ENCODE measurements at regions not wholly inside any gene's neighbourhood (a gene's known extent, or its start where the extent isn't known, plus 50 kb on each side); places are given as distances from the start of the nearest gene placed in this dataset.
A peak's percentile ranks its signal among the peaks of the same experiment; 100 is the strongest.
"Not testable (repeated sequence)": the region's sequence is repeated elsewhere in the genome, so short reads cannot be mapped to it uniquely, and the experiment has no call there.

DNA sequence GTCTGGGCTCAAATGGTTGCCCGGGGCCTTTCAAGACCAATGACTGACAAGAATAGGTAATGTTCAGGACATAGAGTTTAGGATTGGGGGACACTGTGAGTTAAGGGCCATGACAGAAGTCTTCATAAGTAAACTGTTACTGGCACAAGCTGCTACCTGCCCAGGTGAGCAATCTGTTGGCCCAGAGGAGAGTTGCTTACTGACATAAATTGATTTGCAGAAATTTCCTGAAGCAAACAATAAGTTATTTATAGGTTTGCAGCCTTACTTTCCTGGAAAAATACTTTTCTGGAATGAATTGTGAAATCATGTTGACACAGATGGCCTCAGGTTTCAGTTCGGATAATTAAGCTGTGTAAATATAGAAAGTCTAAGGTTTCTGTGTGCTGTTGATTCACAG lies 202.8 kb upstream of the C1QTNF3 start:
- not testable (repeated sequence) for H3K4me1 Mint-ChIP-seq (ENCODE audit: low read depth in 2 of 2); H3K9me3 Mint-ChIP-seq; ATAC-seq (replicated peaks); H3K27me3 Mint-ChIP-seq; H3K36me3 Mint-ChIP-seq (ENCODE audit: insufficient read depth)
- peak in 2 of 3 experiments; percentile 1 to 5 for DNase-seq
- H3K4me3 Mint-ChIP-seq: peak overlapping the region; percentile 41 to 69
- peak overlapping the region; percentile 46 to 91 for H3K27ac Mint-ChIP-seq

GRCh38 chr5:34258598-34258997 lies 215.6 kb upstream of the C1QTNF3 start:
- not testable (repeated sequence) for H3K36me3 Mint-ChIP-seq (ENCODE audit: insufficient read depth); H3K9me3 Mint-ChIP-seq

DNA sequence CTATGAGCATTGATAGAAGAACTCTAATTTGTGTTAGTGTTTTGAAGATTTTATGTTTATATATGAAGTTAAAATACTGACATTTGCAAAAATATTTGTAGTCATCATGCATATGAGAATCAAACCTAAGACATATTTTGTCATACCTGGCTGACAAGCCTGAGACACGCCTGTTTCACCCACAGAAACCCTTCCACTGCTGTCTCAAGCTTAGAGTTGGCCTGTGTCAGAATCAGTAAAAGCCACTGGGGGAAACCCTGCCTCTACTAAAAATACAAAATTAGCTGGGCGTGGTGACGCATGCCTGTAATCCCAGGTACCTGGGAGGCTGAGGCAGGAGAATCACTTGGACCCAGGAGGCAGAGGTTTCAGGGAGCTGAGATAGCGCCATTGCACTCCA lies 218.0 kb upstream of the C1QTNF3 start:
- not testable (repeated sequence) for H3K4me1 Mint-ChIP-seq (ENCODE audit: low read depth in 2 of 2); H3K36me3 Mint-ChIP-seq (ENCODE audit: insufficient read depth); H3K4me3 Mint-ChIP-seq; DNase-seq; H3K9me3 Mint-ChIP-seq; H3K27me3 Mint-ChIP-seq; H3K27ac Mint-ChIP-seq; ATAC-seq (replicated peaks)

More at GRCh38 chr5:34258598-34258997, 215.6 kb upstream of the C1QTNF3 start:
- DNase-seq; H3K27me3 Mint-ChIP-seq; H3K4me1 Mint-ChIP-seq (ENCODE audit: low read depth in 2 of 2); ATAC-seq (replicated peaks); H3K4me3 Mint-ChIP-seq; H3K27ac Mint-ChIP-seq: not testable (repeated sequence)

DNA sequence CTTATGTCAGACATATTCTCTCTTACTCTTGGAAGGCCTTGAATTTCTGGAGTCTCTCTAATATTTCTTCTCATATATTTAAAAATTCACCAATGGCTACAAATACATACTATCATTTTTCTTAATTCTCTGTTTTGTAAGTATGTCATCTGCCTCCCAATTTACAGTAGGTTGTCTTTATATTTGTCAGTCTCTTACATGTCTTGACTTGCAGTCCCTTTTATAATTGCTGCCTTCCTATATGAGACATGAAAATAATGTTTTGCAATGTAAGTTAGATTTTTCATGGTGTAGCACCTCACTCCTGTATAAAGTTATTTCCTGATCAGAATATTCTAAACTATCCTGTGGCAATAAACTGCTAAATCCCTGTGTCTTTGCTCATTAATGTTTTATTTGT lies 223.1 kb upstream of the C1QTNF3 start:
- not testable (repeated sequence) for H3K36me3 Mint-ChIP-seq (ENCODE audit: insufficient read depth); ATAC-seq (replicated peaks); H3K27me3 Mint-ChIP-seq; H3K27ac Mint-ChIP-seq; H3K9me3 Mint-ChIP-seq; H3K4me3 Mint-ChIP-seq; H3K4me1 Mint-ChIP-seq (ENCODE audit: low read depth in 2 of 2); DNase-seq

- not testable (repeated sequence) for DNase-seq; H3K27ac Mint-ChIP-seq; H3K9me3 Mint-ChIP-seq; ATAC-seq (replicated peaks); H3K4me1 Mint-ChIP-seq (ENCODE audit: low read depth in 2 of 2); H3K4me3 Mint-ChIP-seq; H3K36me3 Mint-ChIP-seq (ENCODE audit: insufficient read depth)
- peaks cover 6 to 43% of the 10 kb centered on the region in 2 donors for H3K27me3 Mint-ChIP-seq
These were observed 253.7 kb upstream of the C1QTNF3 start for GRCh38 chr5:34296759-34297158.

- not testable (repeated sequence) for H3K4me1 Mint-ChIP-seq (ENCODE audit: low read depth in 2 of 2); ATAC-seq (replicated peaks); H3K9me3 Mint-ChIP-seq; H3K27me3 Mint-ChIP-seq; H3K4me3 Mint-ChIP-seq; DNase-seq; H3K27ac Mint-ChIP-seq; H3K36me3 Mint-ChIP-seq (ENCODE audit: insufficient read depth)
These were observed 286.2 kb upstream of the C1QTNF3 start for GRCh38 chr5:34329201-34329600.

- DNase-seq; ATAC-seq (replicated peaks): not testable (repeated sequence)
These were observed 286.6 kb upstream of the C1QTNF3 start for GRCh38 chr5:34329611-34330108.

DNA sequence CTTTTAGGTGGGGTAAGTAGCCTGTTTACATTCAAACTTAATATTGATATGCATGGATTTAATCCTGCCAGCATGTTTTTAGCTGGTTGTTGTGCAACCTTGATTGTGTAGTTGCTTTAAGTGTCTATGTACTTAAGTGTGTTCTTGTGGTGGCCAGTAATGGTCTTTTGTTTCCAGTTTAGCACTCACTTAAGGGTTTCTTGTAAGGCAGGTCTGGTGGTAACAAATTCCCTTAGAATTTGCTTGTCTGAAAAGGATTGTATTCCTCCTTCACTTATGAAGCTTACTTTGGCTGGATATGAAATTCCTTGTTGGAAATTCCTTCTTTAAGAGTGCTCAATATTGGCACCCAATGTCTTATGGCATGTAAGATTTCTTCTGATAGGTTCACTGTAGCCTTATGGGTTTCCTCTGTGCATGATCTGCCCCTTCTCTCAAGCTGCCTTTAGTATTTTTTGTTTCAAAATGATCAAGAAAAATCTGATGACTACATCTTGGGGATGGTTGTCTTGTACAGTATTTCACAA lies 289.0 kb upstream of the C1QTNF3 start:
- H3K27ac Mint-ChIP-seq; H3K4me3 Mint-ChIP-seq; H3K4me1 Mint-ChIP-seq (ENCODE audit: low read depth in 2 of 2); H3K27me3 Mint-ChIP-seq; ATAC-seq (replicated peaks); H3K9me3 Mint-ChIP-seq; H3K36me3 Mint-ChIP-seq (ENCODE audit: insufficient read depth); DNase-seq: not testable (repeated sequence)

More at GRCh38 chr5:34329611-34330108, 286.6 kb upstream of the C1QTNF3 start:
- not testable (repeated sequence) for H3K27ac Mint-ChIP-seq; H3K4me1 Mint-ChIP-seq (ENCODE audit: low read depth in 2 of 2); H3K9me3 Mint-ChIP-seq; H3K27me3 Mint-ChIP-seq; H3K4me3 Mint-ChIP-seq; H3K36me3 Mint-ChIP-seq (ENCODE audit: insufficient read depth)

DNA sequence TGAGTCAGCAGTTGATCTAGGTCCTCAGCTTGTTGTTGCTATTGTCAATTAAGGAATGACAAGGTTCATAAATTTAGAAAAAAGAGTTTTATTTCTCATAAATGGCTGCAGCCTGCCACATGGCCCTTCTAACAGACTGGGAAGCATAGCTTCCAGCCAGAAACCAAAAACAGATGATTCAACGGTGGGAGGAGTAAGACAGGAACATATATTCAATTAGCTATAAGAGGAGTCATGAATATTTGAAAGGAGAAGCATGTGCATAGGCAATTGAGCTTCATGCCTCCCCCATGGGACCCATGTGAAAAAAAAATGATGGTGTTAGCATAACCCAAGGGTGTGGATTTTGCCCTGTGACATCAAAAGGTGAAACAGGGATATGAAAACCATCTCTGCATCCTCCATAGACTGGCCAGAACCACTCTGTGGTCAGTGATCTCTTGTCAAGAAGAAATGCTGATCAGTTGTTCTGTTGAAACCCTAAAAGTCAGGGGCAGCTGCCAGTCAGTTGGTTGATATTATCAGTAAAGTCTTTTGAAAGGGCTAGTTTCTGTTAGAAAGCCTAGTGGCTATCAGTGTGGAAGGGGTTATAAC lies 296.5 kb upstream of the C1QTNF3 start:
- not testable (repeated sequence) for H3K4me1 Mint-ChIP-seq (ENCODE audit: low read depth in 2 of 2); H3K36me3 Mint-ChIP-seq (ENCODE audit: insufficient read depth); H3K9me3 Mint-ChIP-seq; ATAC-seq (replicated peaks); DNase-seq; H3K4me3 Mint-ChIP-seq; H3K27ac Mint-ChIP-seq; H3K27me3 Mint-ChIP-seq

GRCh38 chr5:34354440-34354839 lies 301.7 kb upstream of the RAI14 start:
- not testable (repeated sequence) for DNase-seq; H3K4me1 Mint-ChIP-seq (ENCODE audit: low read depth in 2 of 2); H3K9me3 Mint-ChIP-seq; H3K27ac Mint-ChIP-seq; H3K27me3 Mint-ChIP-seq; H3K36me3 Mint-ChIP-seq (ENCODE audit: insufficient read depth); H3K4me3 Mint-ChIP-seq; ATAC-seq (replicated peaks)

DNA sequence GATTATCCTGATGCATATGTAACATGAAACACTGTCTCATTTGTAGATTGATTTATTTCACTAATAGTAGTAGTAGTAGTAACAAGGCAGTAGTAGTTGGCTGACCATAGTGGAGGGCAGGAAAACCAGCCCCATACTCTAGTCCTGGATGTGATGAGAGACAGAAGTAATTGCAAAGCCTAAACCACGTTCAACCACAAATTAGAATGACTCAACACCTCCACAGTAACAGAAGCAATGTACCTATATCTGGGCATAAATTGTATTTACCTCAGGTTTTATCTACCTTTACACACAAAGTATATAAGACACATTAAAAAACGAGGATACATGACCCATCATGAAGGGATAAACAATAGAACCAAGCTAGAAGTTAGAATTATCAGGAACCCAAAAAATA lies 284.7 kb upstream of the RAI14 start:
- not testable (repeated sequence) for ATAC-seq (replicated peaks); H3K27ac Mint-ChIP-seq; H3K4me3 Mint-ChIP-seq; H3K9me3 Mint-ChIP-seq; H3K4me1 Mint-ChIP-seq (ENCODE audit: low read depth in 2 of 2); DNase-seq; H3K36me3 Mint-ChIP-seq (ENCODE audit: insufficient read depth)
- peaks cover 0 to 23% of the 10 kb centered on the region in 2 donors for H3K27me3 Mint-ChIP-seq

DNA sequence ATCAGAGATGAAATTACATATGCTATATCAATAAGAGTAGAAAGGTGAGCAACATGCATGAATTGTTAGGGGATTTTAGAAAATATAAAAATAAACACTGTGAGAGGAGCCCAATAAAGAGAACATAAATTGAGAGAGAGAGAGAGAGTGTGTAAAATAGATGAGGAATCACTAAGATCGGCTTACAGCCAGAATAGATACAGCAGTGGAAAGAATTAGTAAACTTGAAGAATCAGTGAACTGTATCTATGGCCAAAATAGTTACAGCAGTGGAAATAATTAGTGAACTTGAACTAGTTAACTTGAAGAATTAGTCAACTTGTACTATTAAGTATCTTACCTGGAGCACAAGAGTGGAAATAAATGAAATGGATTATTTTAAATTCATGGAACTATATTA lies 284.3 kb upstream of the RAI14 start:
- H3K4me3 Mint-ChIP-seq; H3K9me3 Mint-ChIP-seq; DNase-seq; H3K4me1 Mint-ChIP-seq (ENCODE audit: low read depth in 2 of 2); ATAC-seq (replicated peaks); H3K27ac Mint-ChIP-seq; H3K36me3 Mint-ChIP-seq (ENCODE audit: insufficient read depth): not testable (repeated sequence)
- H3K27me3 Mint-ChIP-seq: peaks cover 0 to 23% of the 10 kb centered on the region in 2 donors

DNA sequence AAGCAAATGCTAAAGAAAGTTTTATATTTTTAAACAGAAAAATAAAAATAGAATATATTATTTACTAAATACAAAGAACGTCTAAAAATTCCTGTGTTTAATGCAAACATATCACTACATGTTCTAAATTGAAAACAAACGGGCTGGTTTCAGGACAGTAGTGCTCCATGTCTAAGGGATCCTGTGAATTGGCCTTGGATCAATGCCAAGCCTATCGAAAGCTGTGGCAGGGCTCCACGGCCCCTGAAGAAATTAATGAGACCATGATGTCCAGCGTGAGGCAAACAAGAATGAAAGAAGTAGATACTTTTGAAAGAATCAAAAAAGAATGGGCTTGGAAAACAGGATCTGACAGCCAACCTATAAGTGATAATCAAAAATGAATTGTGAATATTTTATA lies 283.4 kb upstream of the RAI14 start:
- H3K27ac Mint-ChIP-seq; H3K4me3 Mint-ChIP-seq; H3K9me3 Mint-ChIP-seq; H3K4me1 Mint-ChIP-seq (ENCODE audit: low read depth in 2 of 2); ATAC-seq (replicated peaks); DNase-seq; H3K36me3 Mint-ChIP-seq (ENCODE audit: insufficient read depth): not testable (repeated sequence)
- peaks cover 0 to 23% of the 10 kb centered on the region in 2 donors for H3K27me3 Mint-ChIP-seq

DNA sequence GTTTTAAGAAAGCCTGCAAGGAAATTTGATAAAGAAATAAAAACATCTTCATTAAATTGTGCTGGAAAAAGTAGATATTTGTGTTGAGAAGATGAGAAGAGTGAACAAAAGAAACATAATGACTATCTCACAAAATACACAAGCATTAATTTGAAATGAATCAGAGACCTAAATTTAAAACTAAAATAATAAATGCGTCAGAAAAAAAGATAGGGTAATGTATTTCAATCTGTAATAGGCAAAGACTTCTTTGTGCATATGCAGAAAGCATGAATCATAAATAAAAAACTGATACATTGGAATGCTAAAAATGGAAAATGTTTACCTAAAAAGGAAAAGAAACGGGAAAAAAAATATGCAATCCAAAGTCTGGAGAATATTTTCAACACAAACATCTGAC lies 278.5 kb upstream of the RAI14 start:
- H3K4me3 Mint-ChIP-seq; DNase-seq; H3K9me3 Mint-ChIP-seq; ATAC-seq (replicated peaks); H3K36me3 Mint-ChIP-seq (ENCODE audit: insufficient read depth); H3K27me3 Mint-ChIP-seq; H3K4me1 Mint-ChIP-seq (ENCODE audit: low read depth in 2 of 2); H3K27ac Mint-ChIP-seq: not testable (repeated sequence)

Measured in effector memory CD8-positive, alpha-beta T cell (primary cell).